Cardiac fibroblast (primary cell): ENCODE measurements at regions not wholly inside any gene's neighbourhood (a gene's known extent, or its start where the extent isn't known, plus 50 kb on each side); places are given as distances from the start of the nearest gene placed in this dataset.

Experiments used
- DNase-seq, 2 donors: peaks; one replicate each; pipeline versions ENCODE4 v3.0.0 to v3.0.0-alpha.2; 2010; ENCODE audit warnings: low read depth in 2 of 2
- H3K4me3 ChIP-seq, 2 donors: replicated peaks in 1 of 2; 1 replicate in 1 of 2; 2 replicates in 1 of 2; pipeline ENCODE4 v1.5.1; 2011; ENCODE audit warnings: low read depth in 2 of 2, low read length in 2 of 2, mild to moderate bottlenecking in 2 of 2, moderate library complexity in 1 of 2
- CTCF ChIP-seq: IDR thresholded peaks from one replicate; pipeline ENCODE4 v1.5.1; 2011; ENCODE audit warnings: low read depth, mild to moderate bottlenecking, low read length, inconsistent platforms

- TF ChIP-seq CTCF, result no peak
- DNase-seq, result no peak
- H3K4me3 ChIP-seq, result no peak overlapping the region
Measured at GRCh38 chr19:30216453-30216852, 155.7 kb upstream of the ZNF536 start.

GRCh38 chr19:30217461-30217860 lies 154.7 kb upstream of the ZNF536 start:
- no peak for DNase-seq
- no peak overlapping the region for H3K4me3 ChIP-seq
- TF ChIP-seq CTCF, result no peak

GRCh38 chr19:30219702-30220101 lies 152.5 kb upstream of the ZNF536 start:
- TF ChIP-seq CTCF, result no peak
- H3K4me3 ChIP-seq, result no peak overlapping the region
- no peak for DNase-seq

- no peak overlapping the region for H3K4me3 ChIP-seq
- DNase-seq, result no peak
- no peak for TF ChIP-seq CTCF
Measured at GRCh38 chr19:30221176-30221575, 151.0 kb upstream of the ZNF536 start.

GRCh38 chr19:30222428-30222873 lies 149.7 kb upstream of the ZNF536 start:
- TF ChIP-seq CTCF, result peak; percentile 31
- H3K4me3 ChIP-seq, result no peak overlapping the region
- DNase-seq, result no peak

GRCh38 chr19:30222992-30223865 lies 149.0 kb upstream of the ZNF536 start:
- no peak overlapping the region for H3K4me3 ChIP-seq
- DNase-seq, result no peak
- no peak for TF ChIP-seq CTCF
